SJCRH30 (cell line): ENCODE measurements at regions not wholly inside any gene's neighbourhood (a gene's known extent, or its start where the extent isn't known, plus 50 kb on each side); places are given as distances from the start of the nearest gene placed in this dataset.

Experiments
- DNase-seq, 2 experiments: peaks; one replicate each; pipeline ENCODE4 v3.0.0-alpha.2; 2015 to 2020
- H3K27ac ChIP-seq: fragments of 250-450 bp; sonication (Bioruptor Pico); 2 replicates; pipeline ENCODE4 v1.5.1; 2020; ENCODE audit warnings: mild to moderate bottlenecking, moderate library complexity
- H3K27me3 ChIP-seq: fragments of 250-450 bp; sonication (Bioruptor Pico); 2 replicates; pipeline ENCODE4 v1.5.1; 2020; ENCODE audit warnings: mild to moderate bottlenecking, moderate library complexity
- H3K36me3 ChIP-seq: fragments of 250-450 bp; sonication (Bioruptor Pico); 2 replicates; pipeline ENCODE4 v1.5.1; 2020; ENCODE audit warnings: mild to moderate bottlenecking, moderate library complexity
- H3K4me1 ChIP-seq: fragments of 250-450 bp; sonication (Bioruptor Pico); 2 replicates; pipeline ENCODE4 v1.5.1; 2020; ENCODE audit warnings: mild to moderate bottlenecking, moderate library complexity
- H3K4me3 ChIP-seq: fragments of 250-450 bp; sonication (Bioruptor Pico); 2 replicates; pipeline ENCODE4 v1.5.1; 2020; ENCODE audit warnings: mild to moderate bottlenecking, moderate library complexity
- H3K9me3 ChIP-seq: fragments of 250-450 bp; sonication (Bioruptor Pico); replicated peaks from 2 replicates; pipeline ENCODE4 v1.5.1; 2020; ENCODE audit warnings: mild to moderate bottlenecking, moderate library complexity

DNA sequence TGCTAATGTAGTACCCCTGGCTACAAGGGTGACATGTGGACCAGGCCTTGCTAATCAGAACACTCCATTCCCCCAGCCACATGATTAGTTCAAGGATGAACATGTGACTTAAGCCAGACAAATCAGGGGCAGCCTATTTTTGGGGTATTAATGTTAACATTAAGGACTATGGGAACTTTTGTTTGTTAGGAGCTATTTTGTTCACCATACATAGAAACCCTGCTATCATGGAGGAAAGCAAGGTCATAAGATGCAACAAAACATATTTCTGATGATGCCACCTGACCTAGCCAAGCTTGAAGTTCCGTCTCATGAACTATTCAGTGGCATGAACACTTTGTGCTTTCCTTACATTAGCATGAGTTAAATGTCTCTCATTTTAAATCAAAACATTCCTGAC lies 90.8 kb upstream of the PELI2 start:
- Histone ChIP-seq H3K9me3 (no peaks in the 10 kb centered on the region), H3K4me3 (no peak overlapping the region), H3K27ac (no peak overlapping the region), H3K4me1 (no peaks in the 10 kb centered on the region), H3K36me3 (no peaks in the 10 kb centered on the region), H3K27me3 (no peaks in the 10 kb centered on the region)
- no peak for DNase-seq

DNA sequence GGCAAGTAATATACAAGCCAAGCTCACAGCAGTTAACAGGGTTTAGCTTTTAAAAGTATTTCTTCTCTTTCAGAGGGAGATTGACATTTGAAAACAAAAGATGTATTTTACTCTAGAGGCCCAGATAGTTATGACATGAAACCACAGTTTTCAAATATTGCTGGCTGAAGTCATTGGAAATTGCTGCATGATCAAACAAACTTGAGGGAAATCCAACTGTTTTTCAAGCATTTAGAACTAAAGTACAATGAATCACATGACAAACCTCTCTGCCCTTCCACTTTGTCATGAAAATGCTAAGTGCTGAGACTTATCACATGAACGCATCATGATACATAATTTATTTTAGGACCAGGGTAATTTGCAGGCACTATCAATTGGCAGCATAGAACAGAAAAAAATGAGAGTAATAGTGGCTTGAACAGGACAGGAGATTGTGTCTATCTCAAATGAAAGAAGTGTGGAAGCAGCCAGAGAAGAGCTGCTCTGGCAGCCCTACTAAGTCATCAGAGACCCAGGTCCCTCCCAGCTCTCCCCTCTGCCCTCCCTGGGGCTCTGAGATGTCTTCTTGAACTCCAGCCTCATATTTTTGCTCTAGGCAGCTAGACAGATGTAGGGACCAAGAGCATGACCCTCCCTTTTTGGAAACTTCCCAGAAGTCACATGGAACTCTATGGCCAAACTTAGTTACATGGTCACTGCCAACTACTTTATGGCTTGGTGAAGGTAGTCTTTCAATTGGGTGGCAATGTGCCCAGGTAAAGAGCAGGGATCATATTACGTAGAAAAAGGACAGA lies 90.1 kb upstream of the PELI2 start:
- Histone ChIP-seq H3K27ac (no peak overlapping the region), H3K4me1 (no peaks in the 10 kb centered on the region), H3K4me3 (no peak overlapping the region), H3K27me3 (no peaks in the 10 kb centered on the region), H3K9me3 (no peaks in the 10 kb centered on the region), H3K36me3 (no peaks in the 10 kb centered on the region)
- no peak for DNase-seq

DNA sequence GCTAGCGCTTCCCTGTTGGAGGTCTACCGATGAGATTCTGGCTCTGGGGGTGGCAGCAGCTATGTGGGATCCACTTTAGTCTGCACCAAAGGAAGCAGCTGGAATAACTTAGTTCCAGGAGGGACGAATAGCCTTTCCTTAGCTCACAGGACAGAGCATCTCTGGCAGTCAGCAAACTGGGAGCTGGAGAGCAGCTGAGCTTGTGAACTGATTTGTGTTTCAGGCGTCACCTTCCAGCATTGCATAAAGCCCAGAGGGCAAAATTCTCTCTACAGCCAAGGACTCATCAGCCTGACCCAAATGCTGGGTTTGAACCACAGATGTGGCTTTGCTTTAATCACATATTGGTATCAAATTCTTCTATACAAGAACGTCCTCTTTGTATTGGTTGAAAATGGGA lies 81.9 kb upstream of the PELI2 start:
- Histone ChIP-seq H3K4me1 (no peaks in the 10 kb centered on the region), H3K27ac (no peak overlapping the region)
- DNase-seq, result peak; percentile 9 to 34

DNA sequence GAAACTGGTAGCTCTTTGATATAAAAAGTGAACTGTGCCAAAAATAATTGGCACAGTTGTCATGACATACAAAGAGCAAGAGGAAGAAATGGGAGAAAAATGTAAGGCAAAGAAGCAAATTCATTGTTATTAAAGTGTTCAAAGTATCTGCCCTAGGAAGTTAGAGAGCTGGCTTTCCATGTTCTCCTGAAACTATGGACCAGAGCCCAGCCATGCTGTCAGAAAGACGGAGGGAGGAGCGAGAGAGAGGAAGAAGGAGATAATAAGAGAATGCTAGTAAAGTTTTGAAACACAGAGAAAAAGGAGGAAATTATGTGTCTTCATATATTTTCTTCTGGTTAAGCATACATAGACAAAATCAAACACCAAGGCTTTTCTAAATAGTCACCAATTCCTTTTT lies 78.1 kb upstream of the PELI2 start:
- Histone ChIP-seq H3K9me3 (no peaks in the 10 kb centered on the region), H3K4me3 (no peak overlapping the region), H3K4me1 (no peaks in the 10 kb centered on the region), H3K27me3 (no peaks in the 10 kb centered on the region), H3K27ac (no peak overlapping the region), H3K36me3 (no peaks in the 10 kb centered on the region)
- DNase-seq, result no peak

More for the DNA sequence above, 81.9 kb upstream of the PELI2 start:
- Histone ChIP-seq H3K36me3 (no peaks in the 10 kb centered on the region), H3K9me3 (no peaks in the 10 kb centered on the region), H3K27me3 (no peaks in the 10 kb centered on the region), H3K4me3 (no peak overlapping the region)

DNA sequence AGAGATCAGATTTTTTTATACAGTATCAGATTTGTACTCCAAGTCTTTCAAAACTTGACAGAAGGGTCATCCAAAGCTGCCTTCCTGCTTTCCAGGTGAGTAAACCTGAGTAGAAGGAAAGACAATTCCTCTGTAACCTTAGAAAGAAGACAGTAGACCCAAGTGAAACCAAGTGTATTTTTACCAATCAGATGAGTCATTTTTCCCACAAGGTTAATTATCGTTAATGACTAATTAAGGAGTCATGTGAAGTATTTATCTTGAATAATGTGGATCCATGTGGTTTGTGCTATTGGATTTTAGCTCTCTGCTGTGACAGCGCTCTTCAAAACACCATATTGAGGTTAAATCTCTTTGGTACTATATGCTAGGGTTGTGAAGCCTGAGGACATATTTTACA lies 74.0 kb upstream of the PELI2 start:
- no peak overlapping the region for H3K4me3 ChIP-seq
- no peaks in the 10 kb centered on the region for H3K4me1 ChIP-seq
- H3K27ac ChIP-seq, result no peak overlapping the region
- no peaks in the 10 kb centered on the region for H3K36me3 ChIP-seq
- DNase-seq, result no peak
- no peaks in the 10 kb centered on the region for H3K27me3 ChIP-seq
- no peaks in the 10 kb centered on the region for H3K9me3 ChIP-seq

DNA sequence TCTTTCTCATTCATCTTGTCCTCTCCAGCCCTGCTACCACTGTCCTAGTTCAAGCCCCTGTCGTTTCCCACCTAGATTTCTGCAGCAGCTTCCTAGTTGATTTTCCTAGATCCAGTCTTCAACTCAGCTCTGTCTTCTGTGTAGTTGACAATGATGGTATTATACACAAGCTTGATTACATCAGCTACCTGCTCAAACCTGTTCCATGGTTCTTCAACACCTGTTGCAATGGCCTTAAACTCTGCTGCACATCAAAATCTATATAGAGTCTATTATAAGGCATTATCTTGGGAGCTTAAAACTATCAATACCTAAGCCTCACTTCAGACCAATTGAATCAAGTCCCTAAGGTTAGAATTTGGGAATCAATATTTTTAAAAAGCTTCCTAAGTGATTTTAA lies 71.7 kb upstream of the PELI2 start:
- Histone ChIP-seq H3K27ac (no peak overlapping the region), H3K27me3 (no peaks in the 10 kb centered on the region), H3K36me3 (no peaks in the 10 kb centered on the region), H3K4me1 (no peaks in the 10 kb centered on the region), H3K4me3 (no peak overlapping the region), H3K9me3 (no peaks in the 10 kb centered on the region)
- DNase-seq, result no peak

DNA sequence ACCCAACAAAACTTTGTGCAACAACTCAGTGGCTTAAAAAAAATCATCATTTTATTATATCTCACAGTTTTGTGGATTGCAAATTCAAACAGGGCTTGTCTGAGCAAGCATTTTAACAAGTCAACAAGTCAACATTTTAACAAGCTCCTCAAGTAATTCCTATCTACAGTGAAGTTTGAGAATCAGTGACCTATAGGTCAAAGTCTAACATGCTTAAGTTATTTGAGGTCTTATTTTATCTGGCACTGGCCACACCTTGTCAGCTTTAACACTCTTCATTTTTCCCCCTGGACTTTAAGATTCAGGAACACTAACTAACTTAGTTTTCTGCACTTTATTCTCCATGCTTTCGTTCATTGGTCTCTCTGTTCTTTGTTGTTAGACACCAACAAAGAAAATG lies 71.2 kb upstream of the PELI2 start:
- DNase-seq, result no peak
- Histone ChIP-seq H3K9me3 (no peaks in the 10 kb centered on the region), H3K27me3 (no peaks in the 10 kb centered on the region), H3K4me1 (no peaks in the 10 kb centered on the region), H3K27ac (no peak overlapping the region), H3K36me3 (no peaks in the 10 kb centered on the region), H3K4me3 (no peak overlapping the region)

DNA sequence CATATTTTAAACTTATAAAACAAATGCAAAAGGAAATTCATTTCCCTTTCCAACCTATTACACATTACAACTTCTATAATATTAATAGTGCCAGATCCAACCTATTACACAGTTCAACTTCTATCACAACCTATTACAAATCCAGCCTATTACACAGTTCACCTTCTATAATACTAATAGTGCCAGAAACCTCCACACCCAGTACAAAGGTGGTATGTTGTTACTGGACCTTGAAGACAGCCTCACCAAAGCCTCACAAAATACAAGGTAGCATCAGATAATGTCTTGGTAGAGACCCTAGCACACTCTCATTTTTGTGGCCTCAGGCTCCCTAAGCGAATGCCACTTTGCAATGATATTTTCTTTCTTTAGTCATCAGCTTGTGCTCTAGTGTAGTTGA lies 68.7 kb upstream of the PELI2 start:
- no peaks in the 10 kb centered on the region for H3K9me3 ChIP-seq
- DNase-seq, result no peak
- no peaks in the 10 kb centered on the region for H3K27me3 ChIP-seq
- H3K4me3 ChIP-seq, result no peak overlapping the region
- no peak overlapping the region for H3K27ac ChIP-seq
- no peaks in the 10 kb centered on the region for H3K4me1 ChIP-seq
- H3K36me3 ChIP-seq, result no peaks in the 10 kb centered on the region

DNA sequence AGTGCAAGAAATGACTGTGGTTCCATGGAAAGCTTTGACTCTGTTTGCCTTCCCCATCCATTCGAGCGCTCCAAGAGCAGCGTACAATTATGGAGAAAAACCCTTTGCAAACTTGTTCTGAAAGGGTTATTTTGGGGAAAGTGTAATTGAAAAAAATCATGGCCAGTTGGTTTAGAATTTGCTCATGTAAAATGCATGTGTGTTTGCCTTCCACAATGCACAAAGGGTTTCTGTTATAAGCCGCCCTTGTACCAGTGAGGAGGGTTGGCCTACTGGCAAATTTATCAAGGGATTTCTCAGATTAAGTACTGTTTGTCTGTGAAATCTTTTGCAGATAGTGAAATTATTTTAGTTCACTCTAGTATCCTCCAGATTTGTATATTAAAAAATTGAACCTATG lies 62.7 kb upstream of the PELI2 start:
- no peaks in the 10 kb centered on the region for H3K4me1 ChIP-seq
- DNase-seq, result no peak

DNA sequence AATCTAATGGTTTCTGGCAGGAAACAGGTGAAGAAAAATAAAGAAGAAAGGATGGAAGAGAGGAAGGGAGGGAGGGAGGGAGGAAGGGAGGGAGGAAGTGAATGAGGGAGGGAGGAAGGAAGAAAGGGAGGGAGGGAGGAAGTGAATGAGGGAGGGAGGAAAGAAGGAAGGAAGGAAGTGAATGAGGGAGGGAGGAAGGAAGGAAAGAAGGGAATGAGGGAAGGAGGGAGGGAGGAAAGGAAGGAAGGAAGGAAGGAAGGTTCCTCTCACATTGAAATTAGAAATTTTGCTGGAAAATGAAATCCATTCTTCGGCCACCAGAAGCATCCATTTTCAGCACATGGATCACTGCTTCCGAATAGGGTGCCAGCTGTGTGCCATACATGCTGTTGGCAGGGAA lies 62.2 kb upstream of the PELI2 start:
- no peak overlapping the region for H3K4me3 ChIP-seq
- no peaks in the 10 kb centered on the region for H3K27me3 ChIP-seq
- no peak overlapping the region for H3K27ac ChIP-seq

More for the DNA sequence above, 62.7 kb upstream of the PELI2 start:
- Histone ChIP-seq H3K27me3 (no peaks in the 10 kb centered on the region), H3K27ac (no peak overlapping the region), H3K4me3 (no peak overlapping the region), H3K9me3 (no peaks in the 10 kb centered on the region), H3K36me3 (no peaks in the 10 kb centered on the region)

DNA sequence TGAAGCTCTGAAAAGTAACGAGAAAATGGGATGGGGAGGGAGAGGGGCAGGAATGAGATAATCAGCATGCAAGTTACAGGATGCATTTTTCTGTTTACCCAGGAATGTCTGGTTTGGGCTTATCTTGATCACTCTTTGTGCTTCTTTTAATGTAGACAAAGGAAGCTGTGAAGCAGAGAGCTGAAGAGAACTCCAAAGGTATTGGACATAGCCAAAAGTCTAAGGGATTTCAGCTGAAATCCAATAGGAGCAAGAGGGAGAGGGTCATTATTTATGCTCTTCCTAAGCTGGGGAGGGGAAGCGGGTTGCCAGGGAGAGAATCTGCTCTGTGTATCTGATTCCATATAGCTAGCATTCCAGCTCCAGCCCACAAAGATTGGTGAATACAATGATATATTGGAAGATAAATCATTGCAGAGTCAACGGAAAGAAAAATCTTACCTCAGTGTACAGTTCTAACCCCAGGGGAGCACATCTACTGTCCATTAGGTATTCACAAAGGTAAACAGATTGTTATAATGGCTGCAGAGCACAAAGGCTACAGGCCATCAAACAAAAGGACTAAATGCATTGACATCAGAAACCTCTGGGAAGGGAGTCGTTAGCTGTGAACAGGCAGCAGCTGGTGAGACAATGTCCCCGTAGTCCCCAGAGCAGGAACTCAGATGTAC lies 61.0 kb upstream of the PELI2 start:
- no peaks in the 10 kb centered on the region for H3K36me3 ChIP-seq
- H3K27ac ChIP-seq, result no peak overlapping the region
- no peaks in the 10 kb centered on the region for H3K9me3 ChIP-seq
- no peaks in the 10 kb centered on the region for H3K27me3 ChIP-seq
- no peaks in the 10 kb centered on the region for H3K4me1 ChIP-seq
- H3K4me3 ChIP-seq, result no peak overlapping the region
- peak in 1 of 2 experiments; percentile 4 for DNase-seq

More for the DNA sequence above, 62.2 kb upstream of the PELI2 start:
- H3K9me3 ChIP-seq, result no peaks in the 10 kb centered on the region
- no peak for DNase-seq
- no peaks in the 10 kb centered on the region for H3K36me3 ChIP-seq
- H3K4me1 ChIP-seq, result no peaks in the 10 kb centered on the region

DNA sequence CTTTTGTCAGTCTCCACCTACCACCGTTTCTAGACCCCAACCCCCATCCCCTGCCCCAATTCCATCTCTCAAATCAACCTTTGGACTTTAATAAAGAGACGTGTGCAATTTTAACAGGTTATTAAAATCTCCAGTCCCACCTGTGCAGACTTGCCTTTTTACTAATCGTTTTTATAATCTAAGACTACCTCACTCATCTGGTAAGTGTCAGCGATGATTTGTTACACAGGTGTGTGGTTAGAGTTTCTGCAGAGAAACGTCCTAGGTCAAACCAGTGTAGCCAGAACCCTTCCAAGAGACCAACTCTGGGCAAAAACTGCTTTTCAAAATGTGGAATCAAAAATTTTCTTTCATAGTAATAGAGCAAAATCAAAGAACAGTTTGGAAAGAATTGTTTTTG lies 60.4 kb upstream of the PELI2 start:
- DNase-seq, result no peak
- Histone ChIP-seq H3K36me3 (no peaks in the 10 kb centered on the region), H3K9me3 (no peaks in the 10 kb centered on the region), H3K4me3 (no peak overlapping the region), H3K27me3 (no peaks in the 10 kb centered on the region), H3K4me1 (no peaks in the 10 kb centered on the region), H3K27ac (no peak overlapping the region)

DNA sequence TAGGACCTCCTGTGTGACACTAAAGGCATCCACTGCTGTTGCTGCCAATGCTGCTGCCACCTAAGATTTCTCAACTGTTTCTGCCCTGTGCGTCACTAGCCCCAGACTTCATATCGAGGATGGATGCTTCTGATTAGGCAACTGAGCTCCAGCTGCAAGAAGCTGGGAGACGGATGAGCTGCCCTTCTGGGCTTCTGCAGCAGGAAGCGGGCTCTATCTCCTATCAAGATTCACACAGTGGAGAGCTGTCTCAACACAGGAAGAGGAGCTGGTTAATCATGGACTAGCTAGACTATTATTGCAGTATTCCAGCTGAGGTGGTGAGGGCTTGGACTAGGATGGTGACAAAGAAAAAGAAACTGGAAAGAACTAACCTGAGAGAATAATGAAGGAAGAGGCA lies 59.2 kb upstream of the PELI2 start:
- no peaks in the 10 kb centered on the region for H3K4me1 ChIP-seq
- H3K27me3 ChIP-seq, result no peaks in the 10 kb centered on the region
- H3K36me3 ChIP-seq, result no peaks in the 10 kb centered on the region
- no peak overlapping the region for H3K27ac ChIP-seq
- DNase-seq, result no peak
- no peaks in the 10 kb centered on the region for H3K9me3 ChIP-seq
- no peak overlapping the region for H3K4me3 ChIP-seq

DNA sequence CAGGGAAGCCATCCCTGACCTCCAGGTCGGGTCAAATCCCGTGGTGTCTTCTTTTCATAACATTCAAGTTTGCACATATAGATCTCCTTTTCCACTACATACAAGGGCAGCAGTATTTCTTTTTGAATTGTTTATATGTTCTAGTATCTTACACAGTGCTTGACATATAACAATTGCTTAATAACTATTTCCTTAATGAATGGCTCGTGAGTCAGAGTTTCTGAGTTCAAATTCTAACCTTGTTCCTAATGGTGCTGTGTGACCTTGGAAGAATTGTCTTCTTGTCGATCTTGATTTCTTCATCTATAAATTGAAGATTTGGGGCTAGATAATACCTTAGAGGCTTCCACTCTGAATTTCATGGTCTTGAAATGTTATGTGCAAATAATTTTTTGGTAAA lies 57.2 kb upstream of the PELI2 start:
- DNase-seq, result no peak
- H3K9me3 ChIP-seq, result no peaks in the 10 kb centered on the region
- H3K4me3 ChIP-seq, result no peak overlapping the region
- H3K27ac ChIP-seq, result no peak overlapping the region
- H3K27me3 ChIP-seq, result no peaks in the 10 kb centered on the region
- H3K36me3 ChIP-seq, result no peaks in the 10 kb centered on the region
- no peaks in the 10 kb centered on the region for H3K4me1 ChIP-seq

DNA sequence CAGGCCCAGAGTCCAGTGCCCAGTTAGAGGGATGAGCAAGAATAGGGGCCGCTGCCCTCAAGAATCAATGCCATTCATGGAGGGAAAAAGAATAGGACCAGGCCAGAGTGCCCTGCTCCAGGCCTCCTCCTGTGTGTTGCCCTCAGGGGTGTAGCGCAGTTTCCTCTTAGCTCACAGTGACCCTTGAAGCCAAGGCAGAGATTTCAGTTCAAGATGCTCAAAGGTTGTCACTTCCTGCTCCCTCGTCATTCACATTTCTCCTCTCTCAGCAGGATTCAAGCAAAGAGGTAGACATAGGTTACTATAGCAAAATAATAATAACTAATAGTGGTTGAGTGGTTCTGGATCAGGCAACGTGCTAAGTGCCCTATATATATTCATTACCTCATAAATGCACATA lies 55.1 kb upstream of the PELI2 start:
- H3K4me1 ChIP-seq, result no peaks in the 10 kb centered on the region
- DNase-seq, result no peak
- no peak overlapping the region for H3K4me3 ChIP-seq
- no peaks in the 10 kb centered on the region for H3K9me3 ChIP-seq
- H3K27me3 ChIP-seq, result no peaks in the 10 kb centered on the region
- no peak overlapping the region for H3K27ac ChIP-seq
- no peaks in the 10 kb centered on the region for H3K36me3 ChIP-seq

DNA sequence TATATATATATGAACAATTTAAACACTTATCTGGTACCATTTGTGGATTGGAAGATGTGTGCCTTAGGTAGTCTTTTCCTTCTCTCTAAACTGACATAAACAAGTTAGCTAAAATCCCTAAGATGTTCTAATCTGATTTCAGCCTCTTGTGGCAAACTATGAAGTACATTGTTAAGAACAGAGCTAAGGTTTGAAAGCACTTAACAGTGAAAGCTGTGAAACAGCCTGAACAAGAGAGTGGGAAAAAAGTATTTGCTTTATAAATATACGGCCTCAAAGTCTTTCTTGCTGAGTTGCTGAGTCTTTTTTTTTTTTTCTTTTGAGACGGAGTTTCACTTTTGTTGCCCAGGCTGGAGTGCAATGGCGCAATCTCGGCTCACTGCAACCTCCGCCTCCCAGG lies 53.7 kb upstream of the PELI2 start:
- no peak overlapping the region for H3K27ac ChIP-seq
- no peaks in the 10 kb centered on the region for H3K4me1 ChIP-seq
- no peak for DNase-seq
- H3K4me3 ChIP-seq, result no peak overlapping the region
- no peaks in the 10 kb centered on the region for H3K36me3 ChIP-seq
- H3K9me3 ChIP-seq, result no peaks in the 10 kb centered on the region
- H3K27me3 ChIP-seq, result no peaks in the 10 kb centered on the region
